Breast epithelium (tissue), 4 donors: ENCODE measurements at regions not wholly inside any gene's neighbourhood (a gene's known extent, or its start where the extent isn't known, plus 50 kb on each side); places are given as distances from the start of the nearest gene placed in this dataset.

Experiments used
- DNase-seq, 2 donors: peaks; one replicate each; pipeline ENCODE4 v3.0.0-alpha.2; 2019; ENCODE audit warnings: low spot score in 2 of 2
- H3K27ac ChIP-seq, 2 donors: fragments of 200-600 bp; sonication (generic) in 1 of 2; one replicate each; pipeline ENCODE4 v1.5.1; 2016 to 2019; ENCODE audit warnings: mild to moderate bottlenecking in 1 of 2
- H3K27me3 ChIP-seq, 2 donors: fragments of 200-600 bp; sonication (generic) in 1 of 2; one replicate each; pipeline versions ENCODE4 v1.5.1 to v1.6.0; 2017 to 2019; ENCODE audit warnings: control low read depth in 1 of 2, mild to moderate bottlenecking in 1 of 2
- H3K36me3 ChIP-seq: fragments of 200-600 bp; one replicate; pipeline ENCODE4 v1.5.1; 2019
- H3K4me1 ChIP-seq, 2 donors: fragments of 200-600 bp; sonication (generic); one replicate each; pipeline ENCODE4 v1.5.1; 2016 to 2019; ENCODE audit warnings: control low read depth in 1 of 2
- H3K4me3 ChIP-seq, 3 donors: fragments of 200-600 bp; sonication (generic); 1 replicate in 2 of 3; 2 replicates in 1 of 3; pipeline ENCODE4 v1.5.1; 2016 to 2019; ENCODE audit warnings: mild to moderate bottlenecking in 3 of 3, moderate library complexity in 2 of 3
- H3K9me3 ChIP-seq, 2 donors: fragments of 200-600 bp; sonication (generic) in 1 of 2; one replicate each; pipeline ENCODE4 v1.5.1; 2016 to 2019; ENCODE audit warnings: control low read depth in 1 of 2
- CTCF ChIP-seq, 3 donors: fragments of 450-650 bp; IDR thresholded peaks; one replicate each; pipeline ENCODE4 v1.5.1; 2016 to 2017; ENCODE audit warnings: antibody characterized with exemption in 3 of 3, mild to moderate bottlenecking in 3 of 3, moderate library complexity in 3 of 3
- POLR2A ChIP-seq: fragments of 450-650 bp; IDR thresholded peaks from one replicate; pipeline ENCODE4 v1.6.1; 2016; ENCODE audit warnings: antibody characterized with exemption, mild to moderate bottlenecking, moderate library complexity
- POLR2AphosphoS5 ChIP-seq, 3 donors: sonication (generic); formaldehyde crosslinking; IDR thresholded peaks; one replicate each; pipeline ENCODE4 v1.6.1; 2017; ENCODE audit warnings: antibody characterized with exemption in 3 of 3
- intact Hi-C: fragments of 100-400 bp; cut with DNase I; formaldehyde crosslinking; loops from one replicate; pipeline ENCODE4 v1.15.1; 2023; ENCODE audit warnings: low total_unique reads

- no peaks in the 10 kb centered on the region for H3K4me1 ChIP-seq
- H3K27ac ChIP-seq = no peak overlapping the region
- no peak overlapping the region for H3K4me3 ChIP-seq
- no peaks in the 10 kb centered on the region for H3K9me3 ChIP-seq
- H3K27me3 ChIP-seq = no peaks in the 10 kb centered on the region
- intact Hi-C loops = no loop called here
- DNase-seq = no peak
- H3K36me3 ChIP-seq = no peaks in the 10 kb centered on the region
- TF ChIP-seq POLR2AphosphoS5 (IDR thresholded peaks at IDR 0.05) (no peak), CTCF (IDR thresholded peaks at IDR 0.05) (no peak), POLR2A (no peak)
Observed at GRCh38 chr1:37118790-37119189, 84.5 kb upstream of the GRIK3 start.

GRCh38 chr1:37120279-37120678 lies 86.0 kb upstream of the GRIK3 start:
- H3K4me1 ChIP-seq = no peaks in the 10 kb centered on the region
- H3K4me3 ChIP-seq = no peak overlapping the region
- TF ChIP-seq POLR2AphosphoS5 (IDR thresholded peaks at IDR 0.05) (no peak), CTCF (IDR thresholded peaks at IDR 0.05) (no peak), POLR2A (no peak)
- no peaks in the 10 kb centered on the region for H3K27me3 ChIP-seq
- no peaks in the 10 kb centered on the region for H3K36me3 ChIP-seq
- intact Hi-C loops = loop anchor here (5.0 kb wide), 1 partner anchor 557 kb away; no protein-coding TSS in a partner anchor
- H3K27ac ChIP-seq = no peak overlapping the region
- DNase-seq = no peak
- no peaks in the 10 kb centered on the region for H3K9me3 ChIP-seq

GRCh38 chr1:37123276-37124115 lies 89.2 kb upstream of the GRIK3 start:
- intact Hi-C loops = loop anchor here (5.0 kb wide), 1 partner anchor 554 kb away; no protein-coding TSS in a partner anchor
- Histone ChIP-seq H3K9me3 (no peaks in the 10 kb centered on the region), H3K27ac (no peak overlapping the region), H3K4me3 (no peak overlapping the region), H3K27me3 (no peaks in the 10 kb centered on the region), H3K36me3 (no peaks in the 10 kb centered on the region), H3K4me1 (no peaks in the 10 kb centered on the region)
- no peak for DNase-seq
- no peak for TF ChIP-seq POLR2A
- TF ChIP-seq POLR2AphosphoS5 (IDR thresholded peaks at IDR 0.05) = no peak
- no peak for TF ChIP-seq CTCF (IDR thresholded peaks at IDR 0.05)

GRCh38 chr1:37124501-37124900 lies 90.2 kb upstream of the GRIK3 start:
- Histone ChIP-seq H3K27me3 (no peaks in the 10 kb centered on the region), H3K4me3 (no peak overlapping the region), H3K9me3 (no peaks in the 10 kb centered on the region), H3K4me1 (no peaks in the 10 kb centered on the region), H3K27ac (no peak overlapping the region), H3K36me3 (no peaks in the 10 kb centered on the region)
- DNase-seq = no peak
- intact Hi-C loops = loop anchor here (5.0 kb wide), 1 partner anchor 553 kb away; no protein-coding TSS in a partner anchor
- TF ChIP-seq POLR2A (no peak), CTCF (IDR thresholded peaks at IDR 0.05) (no peak), POLR2AphosphoS5 (IDR thresholded peaks at IDR 0.05) (no peak)

- H3K4me3 ChIP-seq = no peak overlapping the region
- no peaks in the 10 kb centered on the region for H3K4me1 ChIP-seq
- H3K27me3 ChIP-seq = no peaks in the 10 kb centered on the region
- no peak for TF ChIP-seq CTCF (IDR thresholded peaks at IDR 0.05)
- TF ChIP-seq POLR2AphosphoS5 (IDR thresholded peaks at IDR 0.05) = no peak
- TF ChIP-seq POLR2A = no peak
- no peaks in the 10 kb centered on the region for H3K9me3 ChIP-seq
- no peaks in the 10 kb centered on the region for H3K36me3 ChIP-seq
- intact Hi-C loops = no loop called here
- DNase-seq = no peak
- H3K27ac ChIP-seq = no peak overlapping the region
Observed at GRCh38 chr1:37125295-37125694, 91.0 kb upstream of the GRIK3 start.
